SU-DHL-6 (cell line): ENCODE measurements at regions not wholly inside any gene's neighbourhood (a gene's known extent, or its start where the extent isn't known, plus 50 kb on each side); places are given as distances from the start of the nearest gene placed in this dataset.

Experiments used
- H2AFZ ChIP-seq: fragments of 200-600 bp; sonication (generic); 2 replicates; pipeline ENCODE4 v1.6.1; 2014; ENCODE audit warnings: low read depth, mild to moderate bottlenecking, moderate library complexity, mixed read lengths, antibody characterized with exemption, low read length; ENCODE audit not compliant: severe bottlenecking
- H3F3A ChIP-seq: fragments of 200-600 bp; shearing (Covaris generic); 2 replicates; pipeline ENCODE4 v1.6.0; 2016; ENCODE audit warnings: antibody characterized with exemption, mild to moderate bottlenecking; ENCODE audit not compliant: insufficient read depth
- H3K27ac ChIP-seq: fragments of 200-600 bp; sonication (generic); 2 replicates; pipeline ENCODE4 v1.5.1; 2016; ENCODE audit warnings: low read depth, mild to moderate bottlenecking, low read length, moderate library complexity, mixed read lengths
- H3K27me3 ChIP-seq: fragments of 200-600 bp; sonication (generic), shearing (Covaris generic); 2 replicates; pipeline ENCODE4 v1.6.0; 2014; ENCODE audit warnings: mild to moderate bottlenecking, low read length
- H3K36me3 ChIP-seq: fragments of 200-600 bp; sonication (generic); 2 replicates; pipeline ENCODE4 v1.6.1; 2014; ENCODE audit warnings: mild to moderate bottlenecking, low read length, mixed read lengths
- H3K4me2 ChIP-seq: fragments of 300-600, 200-600 bp; shearing (Covaris generic), sonication (generic); 2 replicates; pipeline ENCODE4 v1.6.0; 2014; ENCODE audit warnings: low read length, low read depth, mild to moderate bottlenecking; ENCODE audit not compliant: poor library complexity, severe bottlenecking
- H3K4me3 ChIP-seq: fragments of 200-600 bp; sonication (generic); 2 replicates; pipeline ENCODE4 v1.5.1; 2014; ENCODE audit warnings: antibody characterized with exemption, low read length, mild to moderate bottlenecking, mixed read lengths; ENCODE audit not compliant: insufficient read depth, poor library complexity, severe bottlenecking
- H3K79me2 ChIP-seq: fragments of 200-600 bp; sonication (generic); 2 replicates; pipeline ENCODE4 v1.6.1; 2014; ENCODE audit warnings: mild to moderate bottlenecking, low read length, moderate library complexity; ENCODE audit not compliant: insufficient read depth
- H3K9ac ChIP-seq: fragments of 200-600 bp; sonication (generic); 2 replicates; pipeline ENCODE4 v1.7.0; 2014; ENCODE audit warnings: mild to moderate bottlenecking, low read length
- H3K9me2 ChIP-seq: fragments of 200-600 bp; sonication (generic); replicated peaks from 2 replicates; pipeline ENCODE4 v1.6.1; 2014; ENCODE audit warnings: low read length; ENCODE audit not compliant: insufficient read depth
- H3K9me3 ChIP-seq: fragments of 200-600 bp; sonication (generic); 2 replicates; pipeline ENCODE4 v1.6.1; 2014; ENCODE audit warnings: low read length, mixed read lengths; ENCODE audit not compliant: insufficient read depth
- H4K20me1 ChIP-seq: fragments of 200-600 bp; sonication (generic); 2 replicates; pipeline ENCODE4 v1.6.1; 2014; ENCODE audit warnings: low read depth, mild to moderate bottlenecking, antibody characterized with exemption, low read length, moderate library complexity, mixed read lengths
- CTCF ChIP-seq: fragments of 200-600 bp; sonication (generic); IDR thresholded peaks from one replicate; pipeline ENCODE4 v1.5.1; 2017; ENCODE audit warnings: antibody characterized with exemption, mild to moderate bottlenecking, low read length, moderate library complexity; ENCODE audit not compliant: insufficient read depth, poor library complexity, severe bottlenecking
- EZH2phosphoT487 ChIP-seq: fragments of 200-600 bp; sonication (generic), shearing (Covaris generic); conservative IDR thresholded peaks from 2 replicates; pipeline ENCODE4 v1.6.1; 2018; ENCODE audit warnings: mild to moderate bottlenecking, antibody characterized with exemption, low read length, moderate library complexity, mixed read lengths

GRCh38 chr10:30752481-30752881 is 122.9 kb upstream of the LYZL2 start:
- Histone ChIP-seq H3K27me3 (no peaks in the 10 kb centered on the region), H4K20me1 (no peaks in the 10 kb centered on the region), H2AFZ (no peak overlapping the region), H3K4me2 (no peak overlapping the region), H3K9me2 (no peaks in the 10 kb centered on the region), H3K9me3 (no peaks in the 10 kb centered on the region), H3K27ac (no peak overlapping the region), H3K36me3 (no peaks in the 10 kb centered on the region), H3F3A (no peaks in the 10 kb centered on the region), H3K4me3 (no peak overlapping the region), H3K9ac (no peak overlapping the region), H3K79me2 (no peaks in the 10 kb centered on the region)
- no peak for TF ChIP-seq CTCF
- no peak for TF ChIP-seq EZH2phosphoT487

- H3K36me3 ChIP-seq = no peaks in the 10 kb centered on the region
- no peak overlapping the region for H3K9ac ChIP-seq
- H3K9me2 ChIP-seq = no peaks in the 10 kb centered on the region
- H2AFZ ChIP-seq = no peak overlapping the region
- no peaks in the 10 kb centered on the region for H3K9me3 ChIP-seq
- H4K20me1 ChIP-seq = no peaks in the 10 kb centered on the region
- H3F3A ChIP-seq = no peaks in the 10 kb centered on the region
- no peak overlapping the region for H3K27ac ChIP-seq
- H3K79me2 ChIP-seq = no peaks in the 10 kb centered on the region
- no peaks in the 10 kb centered on the region for H3K27me3 ChIP-seq
- no peak overlapping the region for H3K4me2 ChIP-seq
- no peak for TF ChIP-seq EZH2phosphoT487
- TF ChIP-seq CTCF = peak; percentile 47
- H3K4me3 ChIP-seq = no peak overlapping the region
Measured at GRCh38 chr10:30751678-30752331, 122.3 kb upstream of the LYZL2 start.

- Histone ChIP-seq H3K27me3 (no peaks in the 10 kb centered on the region), H2AFZ (no peak overlapping the region), H3K9me3 (no peaks in the 10 kb centered on the region), H3K27ac (no peak overlapping the region), H3K36me3 (no peaks in the 10 kb centered on the region), H3K9me2 (no peaks in the 10 kb centered on the region), H3K79me2 (no peaks in the 10 kb centered on the region), H3K9ac (no peak overlapping the region), H3K4me2 (no peak overlapping the region), H4K20me1 (no peaks in the 10 kb centered on the region), H3F3A (no peaks in the 10 kb centered on the region), H3K4me3 (no peak overlapping the region)
- TF ChIP-seq EZH2phosphoT487 (no peak), CTCF (no peak)
Measured at GRCh38 chr10:30750971-30751677, 121.6 kb upstream of the LYZL2 start.
